ENCODE measurements at regions not wholly inside any gene's neighbourhood (a gene's known extent, or its start where the extent isn't known, plus 50 kb on each side); places are given as distances from the start of the nearest gene placed in this dataset.
"Not testable (repeated sequence)": the region's sequence is repeated elsewhere in the genome, so short reads cannot be mapped to it uniquely, and the experiment has no call there.

DNA sequence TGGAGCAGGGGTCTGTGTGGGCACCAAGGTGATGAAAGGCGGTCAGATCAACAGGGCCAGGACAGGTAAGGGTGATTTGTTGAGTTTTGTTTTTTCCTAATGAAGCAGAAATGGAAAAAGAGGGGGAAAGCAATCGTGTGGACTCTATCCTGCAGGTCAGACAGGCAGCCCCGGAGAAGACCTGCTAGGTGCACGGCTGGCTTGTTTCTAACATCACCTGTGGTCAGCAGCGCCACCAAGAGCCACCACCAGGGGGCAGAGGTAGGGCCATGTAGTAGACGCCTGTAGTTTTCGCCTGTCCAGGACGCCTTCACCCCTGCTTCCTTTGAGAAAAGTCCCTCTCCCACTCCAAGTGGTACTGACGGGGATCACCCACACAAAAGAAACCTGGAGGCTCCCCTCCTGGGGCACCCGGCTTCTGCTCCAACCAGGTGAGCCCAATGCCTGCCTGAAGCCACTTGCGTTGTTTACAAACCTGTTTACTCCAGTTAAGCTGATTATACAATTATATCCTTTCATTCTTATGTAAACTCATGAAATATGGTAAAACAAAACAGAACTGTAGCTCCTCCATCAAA lies 54.2 kb upstream of the SEC14L1 start:
- Histone ChIP-seq H3K4me3 (ENCODE audit: control insufficient read depth in 1 of 2, extremely low read depth in 1 of 2, low read length in 1 of 2) (no peak overlapping the region), H3K4me1 (ENCODE audit: control insufficient read depth in 1 of 2, extremely low read depth in 1 of 2, insufficient read depth in 2 of 2, low read length in 2 of 2) (peaks cover 14 to 51% of the 10 kb centered on the region in 2 experiments), H3K9me3 (no peaks in the 10 kb centered on the region), H3K27ac (ENCODE audit: low read length) (no peak overlapping the region), H3K27me3 (replicated peaks in 1 of 2; ENCODE audit: control insufficient read depth in 2 of 2, extremely low read depth in 1 of 2, insufficient read depth in 2 of 2, low read length in 1 of 2) (peaks cover 0 to 22% of the 10 kb centered on the region in 2 experiments), H3K36me3 (ENCODE audit: control insufficient read depth in 2 of 2, extremely low read depth in 1 of 2, insufficient read depth in 1 of 2, low read length in 1 of 2) (peaks cover 0 to 13% of the 10 kb centered on the region in 2 donors)
- peaks cover 4 to 9% of the 10 kb centered on the region in 2 donors for H3K27me3 Mint-ChIP-seq
- peak overlapping the region; percentile 17 to 58 (median 43) for H3K4me3 Mint-ChIP-seq
- H3K9me3 Mint-ChIP-seq, result no peaks in the 10 kb centered on the region
- ATAC-seq (replicated peaks in 1 of 4), result peak; percentile 33 to 41 (median 35)
- peaks cover 15% of the 10 kb centered on the region for H3K36me3 Mint-ChIP-seq
- H3K27ac Mint-ChIP-seq, result peak overlapping the region in 1 of 2 donors; percentile 34
- POLR2A ChIA-PET, result interaction anchor here (0.6 to 0.7 kb wide), 3 partner anchors 15 to 946 kb away, joined by 3 to 4 read pairs (median 4); no protein-coding TSS in a partner anchor
- CTCF ChIA-PET, result interaction anchor here (0.6 to 1.2 kb wide), 3 partner anchors 54 to 509 kb away, joined by 3 read pairs; no protein-coding TSS in a partner anchor
- 12% methylated on average over 9 of the region's 11 CpGs for WGBS (ENCODE audit: insufficient coverage)
- H3K4me1 Mint-ChIP-seq, result peaks cover 42 to 48% (median 46%) of the 10 kb centered on the region in 3 donors
- peak; percentile 13 to 84 (median 63) for DNase-seq

- DNase-seq, result peak in 1 of 35 experiments; percentile 5
- ChIA-PET POLR2A (interaction anchor here (0.8 to 1.0 kb wide), 2 partner anchors 53 to 68 kb away, joined by 3 to 5 read pairs; partner anchors contain the start of gene SEC14L1 (in 1 of the 2)), CTCF (interaction anchor here in 1 of 2 donors (0.7 to 1.9 kb wide), 4 partner anchors 20 to 312 kb away, joined by 3 to 22 read pairs (median 8); partner anchors contain the start of gene SEC14L1)
- Histone ChIP-seq H3K4me3 (ENCODE audit: control insufficient read depth in 1 of 2, extremely low read depth in 1 of 2, low read length in 1 of 2) (peak overlapping the region; percentile 66 to 94), H3K4me1 (ENCODE audit: control insufficient read depth in 1 of 2, extremely low read depth in 1 of 2, insufficient read depth in 2 of 2, low read length in 2 of 2) (peaks cover 14 to 51% of the 10 kb centered on the region in 2 experiments), H3K27ac (ENCODE audit: low read length) (peak overlapping the region; percentile 82), H3K9me3 (no peaks in the 10 kb centered on the region), H3K27me3 (replicated peaks in 1 of 2; ENCODE audit: control insufficient read depth in 2 of 2, extremely low read depth in 1 of 2, insufficient read depth in 2 of 2, low read length in 1 of 2) (peaks cover 0 to 20% of the 10 kb centered on the region in 2 experiments), H3K36me3 (ENCODE audit: control insufficient read depth in 2 of 2, extremely low read depth in 1 of 2, insufficient read depth in 1 of 2, low read length in 1 of 2) (peaks cover 5 to 21% of the 10 kb centered on the region in 2 donors)
- Mint-ChIP-seq H3K36me3 (peaks cover 22% of the 10 kb centered on the region), H3K27ac (peak overlapping the region; percentile 91 to 98), H3K4me1 (peaks cover 52 to 54% (median 53%) of the 10 kb centered on the region in 3 donors), H3K27me3 (peaks cover 0 to 9% of the 10 kb centered on the region in 2 donors), H3K9me3 (no peaks in the 10 kb centered on the region), H3K4me3 (peak overlapping the region; percentile 94 to 98 (median 96))
- 81% methylated on average over 7 of the region's 16 CpGs for WGBS (ENCODE audit: insufficient coverage)
- ATAC-seq (replicated peaks in 1 of 4), result no peak
Observed at GRCh38 chr17:77087650-77088454, 52.9 kb upstream of the SEC14L1 start.

DNA sequence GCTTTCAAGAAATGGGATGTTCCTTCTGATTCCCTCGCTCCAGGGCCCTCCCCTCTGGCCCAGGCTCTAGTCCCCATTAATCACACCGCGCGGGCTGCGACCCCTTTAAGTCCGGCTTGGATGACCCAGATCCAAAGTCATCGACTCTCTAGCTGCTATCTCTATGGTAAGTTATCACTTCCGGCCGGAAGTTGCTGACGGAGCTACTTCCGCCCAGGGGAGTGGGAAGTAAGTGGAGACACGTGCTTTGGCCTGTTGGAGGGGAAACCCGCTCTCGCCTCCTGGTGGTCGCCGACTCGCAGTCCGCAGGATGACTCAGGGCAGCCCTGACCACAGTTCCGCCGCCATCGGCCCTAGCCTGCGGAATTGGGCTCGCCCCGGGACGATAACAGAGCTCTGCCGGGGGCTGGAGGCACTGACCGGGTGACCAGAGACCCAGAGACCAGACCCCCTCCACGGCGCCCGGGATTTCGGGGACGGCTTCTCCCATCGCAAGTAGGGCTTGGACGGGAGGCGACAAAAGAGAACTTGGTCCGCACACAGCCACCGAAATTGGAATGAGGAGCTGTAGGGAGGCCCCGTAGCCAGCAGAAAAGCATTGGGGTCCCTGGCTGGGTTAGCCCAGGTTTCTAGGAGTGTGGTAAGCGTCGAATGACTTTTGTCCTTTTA lies 52.2 kb upstream of the SEC14L1 start:
- Histone ChIP-seq H3K9me3 (no peaks in the 10 kb centered on the region), H3K27ac (ENCODE audit: low read length) (peak overlapping the region; percentile 82), H3K27me3 (replicated peaks in 1 of 2; ENCODE audit: control insufficient read depth in 2 of 2, extremely low read depth in 1 of 2, insufficient read depth in 2 of 2, low read length in 1 of 2) (peaks cover 0 to 16% of the 10 kb centered on the region in 2 experiments), H3K4me3 (ENCODE audit: control insufficient read depth in 1 of 2, extremely low read depth in 1 of 2, low read length in 1 of 2) (peak overlapping the region; percentile 66 to 94), H3K36me3 (ENCODE audit: control insufficient read depth in 2 of 2, extremely low read depth in 1 of 2, insufficient read depth in 1 of 2, low read length in 1 of 2) (peaks cover 6 to 28% of the 10 kb centered on the region in 2 donors), H3K4me1 (ENCODE audit: control insufficient read depth in 1 of 2, extremely low read depth in 1 of 2, insufficient read depth in 2 of 2, low read length in 2 of 2) (peaks cover 14 to 51% of the 10 kb centered on the region in 2 experiments)
- H3K27me3 Mint-ChIP-seq, result peaks cover 0 to 9% of the 10 kb centered on the region in 2 donors
- POLR2A ChIA-PET, result interaction anchor here in 1 of 2 donors (1.0 kb wide), 1 partner anchor 52 kb away, joined by 3 read pairs; the partner anchor contains the start of gene SEC14L1
- H3K4me3 Mint-ChIP-seq, result peak overlapping the region; percentile 94 to 98 (median 96)
- 2% methylated on average over 30 of the region's 40 CpGs for WGBS (ENCODE audit: insufficient coverage)
- peaks cover 52 to 59% (median 56%) of the 10 kb centered on the region in 3 donors for H3K4me1 Mint-ChIP-seq
- no peaks in the 10 kb centered on the region for H3K9me3 Mint-ChIP-seq
- peak; percentile 69 to 92 (median 82) for DNase-seq
- CTCF ChIA-PET, result interaction anchor here (0.6 to 1.9 kb wide), 6 partner anchors 10 to 475 kb away, joined by 3 to 22 read pairs (median 4); partner anchors contain the start of gene SEC14L1 (in 1 of the 2)
- H3K27ac Mint-ChIP-seq, result peak overlapping the region; percentile 91 to 98
- peaks cover 29% of the 10 kb centered on the region for H3K36me3 Mint-ChIP-seq
- ATAC-seq (replicated peaks in 1 of 4), result peak; percentile 87 to 93 (median 93)

- DNase-seq (peak in 1 of 35 experiments; percentile 14), ATAC-seq (replicated peaks in 1 of 4) (no peak)
- peaks cover 0 to 9% of the 10 kb centered on the region in 2 donors for H3K27me3 Mint-ChIP-seq
- ChIA-PET POLR2A (interaction anchor here in 1 of 2 donors (1.0 kb wide), 1 partner anchor 51 kb away, joined by 3 read pairs; the partner anchor contains the start of gene SEC14L1), CTCF (interaction anchor here (0.6 to 1.9 kb wide), 6 partner anchors 10 to 476 kb away, joined by 3 to 22 read pairs (median 4); partner anchors contain the start of gene SEC14L1 (in 1 of the 2))
- H3K4me1 Mint-ChIP-seq, result peaks cover 52 to 59% (median 56%) of the 10 kb centered on the region in 3 donors
- peak overlapping the region; percentile 94 to 98 (median 96) for H3K4me3 Mint-ChIP-seq
- peaks cover 0 to 11% of the 10 kb centered on the region in 2 experiments for H3K27me3 ChIP-seq (replicated peaks in 1 of 2; ENCODE audit: control insufficient read depth in 2 of 2, extremely low read depth in 1 of 2, insufficient read depth in 2 of 2, low read length in 1 of 2)
- WGBS (ENCODE audit: insufficient coverage), result 0% methylated on average over 5 of the region's 6 CpGs
- H3K4me3 ChIP-seq (ENCODE audit: control insufficient read depth in 1 of 2, extremely low read depth in 1 of 2, low read length in 1 of 2), result peak overlapping the region; percentile 66 to 94
- H3K36me3 ChIP-seq (ENCODE audit: control insufficient read depth in 2 of 2, extremely low read depth in 1 of 2, insufficient read depth in 1 of 2, low read length in 1 of 2), result peaks cover 6 to 33% of the 10 kb centered on the region in 2 donors
- no peaks in the 10 kb centered on the region for H3K9me3 Mint-ChIP-seq
- no peaks in the 10 kb centered on the region for H3K9me3 ChIP-seq
- peaks cover 14 to 51% of the 10 kb centered on the region in 2 experiments for H3K4me1 ChIP-seq (ENCODE audit: control insufficient read depth in 1 of 2, extremely low read depth in 1 of 2, insufficient read depth in 2 of 2, low read length in 2 of 2)
- H3K36me3 Mint-ChIP-seq, result peaks cover 29% of the 10 kb centered on the region
- peak overlapping the region; percentile 91 to 98 for H3K27ac Mint-ChIP-seq
- H3K27ac ChIP-seq (ENCODE audit: low read length), result peak overlapping the region; percentile 82
Observed at GRCh38 chr17:77089124-77089490, 51.7 kb upstream of the SEC14L1 start.

DNA sequence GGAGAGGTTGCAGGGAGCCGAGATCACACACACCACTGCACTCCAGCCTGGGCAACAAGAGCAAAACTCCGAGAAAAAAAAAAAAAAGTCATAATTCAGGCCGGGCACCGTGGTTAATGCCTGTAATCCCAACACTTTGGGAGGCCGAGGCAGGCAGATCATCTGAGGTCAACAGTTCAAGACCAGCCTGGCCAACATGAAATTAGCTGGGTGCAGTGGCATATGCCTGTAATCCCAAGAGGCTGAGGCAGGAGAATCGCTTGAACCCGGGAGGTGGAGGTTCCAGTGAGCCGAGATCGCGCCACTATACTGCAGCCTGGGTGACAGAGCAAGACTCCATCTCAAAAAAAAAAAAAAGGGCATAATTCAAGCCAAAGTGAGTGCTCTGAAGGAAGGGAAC lies 50.8 kb upstream of the SEC14L1 start:
- peaks cover 8 to 42% of the 10 kb centered on the region in 2 donors for H3K36me3 ChIP-seq (ENCODE audit: control insufficient read depth in 2 of 2, extremely low read depth in 1 of 2, insufficient read depth in 1 of 2, low read length in 1 of 2)
- not testable (repeated sequence) for DNase-seq; H3K9me3 Mint-ChIP-seq; H3K9me3 ChIP-seq; H3K27ac ChIP-seq (ENCODE audit: low read length); H3K27me3 Mint-ChIP-seq; ATAC-seq (replicated peaks in 1 of 4); H3K4me3 ChIP-seq (ENCODE audit: control insufficient read depth in 1 of 2, extremely low read depth in 1 of 2, low read length in 1 of 2)
- H3K4me1 Mint-ChIP-seq, result peaks cover 55 to 61% (median 56%) of the 10 kb centered on the region in 3 donors
- POLR2A ChIA-PET, result interaction anchor here (0.6 kb wide), 2 partner anchors 17 to 351 kb away, joined by 3 to 4 read pairs; no protein-coding TSS in a partner anchor
- H3K36me3 Mint-ChIP-seq, result peaks cover 32% of the 10 kb centered on the region
- H3K4me3 Mint-ChIP-seq, result peak overlapping the region; percentile 94 to 98 (median 96)
- CTCF ChIA-PET, result interaction anchor here in 1 of 2 donors (0.7 kb wide), 1 partner anchor 23 kb away, joined by 5 read pairs; no protein-coding TSS in a partner anchor
- 90% methylated on average over 2 of the region's 10 CpGs for WGBS (ENCODE audit: insufficient coverage)
- peak overlapping the region in 1 of 2 donors; percentile 91 for H3K27ac Mint-ChIP-seq
- peaks cover 14 to 51% of the 10 kb centered on the region in 2 experiments for H3K4me1 ChIP-seq (ENCODE audit: control insufficient read depth in 1 of 2, extremely low read depth in 1 of 2, insufficient read depth in 2 of 2, low read length in 2 of 2)
- H3K27me3 ChIP-seq (replicated peaks in 1 of 2; ENCODE audit: control insufficient read depth in 2 of 2, extremely low read depth in 1 of 2, insufficient read depth in 2 of 2, low read length in 1 of 2), result peaks cover 0 to 11% of the 10 kb centered on the region in 2 experiments

Data from T-cell (primary cell).